ENCODE measurements at regions not wholly inside any gene's neighbourhood (a gene's known extent, or its start where the extent isn't known, plus 50 kb on each side); places are given as distances from the start of the nearest gene placed in this dataset.

GRCh38 chr4:66639361-66639760 is 905.9 kb downstream of the CENPC start:
- DNase-seq (ENCODE audit: extremely low read depth, low read depth, low spot score) = no peak

- no peak for DNase-seq (ENCODE audit: extremely low read depth, low read depth, low spot score)
These were observed 909.0 kb downstream of the CENPC start for GRCh38 chr4:66636349-66636748.

DNA sequence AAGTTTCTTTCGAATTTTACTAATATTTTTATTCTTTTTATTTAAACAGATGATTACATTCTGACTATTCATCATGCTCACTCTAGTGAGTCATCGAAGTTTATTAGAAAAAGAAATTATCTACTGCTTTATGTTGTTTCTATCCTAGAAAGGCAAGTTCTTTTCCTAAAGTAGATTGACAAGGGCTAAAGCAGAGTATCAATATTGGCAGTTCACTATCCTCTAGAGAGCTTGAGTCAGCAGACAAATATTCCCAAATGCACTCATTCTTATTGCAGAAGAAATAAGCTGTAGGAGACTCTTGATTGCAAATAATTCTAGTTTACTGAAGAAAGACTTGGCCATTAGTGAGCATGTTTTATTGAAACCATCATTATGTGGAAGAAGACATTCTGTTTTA is 911.8 kb downstream of the CENPC start:
- no peak for DNase-seq (ENCODE audit: extremely low read depth, low read depth, low spot score)

DNA sequence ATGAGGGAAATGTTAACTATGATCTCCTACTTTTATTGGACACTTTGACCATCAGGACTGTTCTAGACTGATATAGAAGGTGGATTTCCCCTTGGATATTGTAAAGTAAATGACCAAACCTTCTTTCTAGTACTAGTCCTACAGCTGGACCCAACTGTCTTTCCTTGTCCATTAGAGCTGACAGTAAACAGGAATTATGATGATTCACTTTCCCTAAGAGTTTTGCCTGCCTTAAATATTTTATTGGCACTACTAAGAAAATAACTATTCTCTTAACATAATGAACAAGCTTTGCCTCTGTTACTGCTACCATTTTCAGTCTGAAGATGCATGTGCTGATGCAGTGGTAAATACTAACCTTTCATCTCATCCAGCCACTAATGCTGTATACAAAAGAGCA is 915.4 kb downstream of the CENPC start:
- no peak for DNase-seq (ENCODE audit: extremely low read depth, low read depth, low spot score)

GRCh38 chr4:66628146-66628545 is 917.2 kb downstream of the CENPC start:
- DNase-seq (ENCODE audit: extremely low read depth, low read depth, low spot score) = no peak

DNA sequence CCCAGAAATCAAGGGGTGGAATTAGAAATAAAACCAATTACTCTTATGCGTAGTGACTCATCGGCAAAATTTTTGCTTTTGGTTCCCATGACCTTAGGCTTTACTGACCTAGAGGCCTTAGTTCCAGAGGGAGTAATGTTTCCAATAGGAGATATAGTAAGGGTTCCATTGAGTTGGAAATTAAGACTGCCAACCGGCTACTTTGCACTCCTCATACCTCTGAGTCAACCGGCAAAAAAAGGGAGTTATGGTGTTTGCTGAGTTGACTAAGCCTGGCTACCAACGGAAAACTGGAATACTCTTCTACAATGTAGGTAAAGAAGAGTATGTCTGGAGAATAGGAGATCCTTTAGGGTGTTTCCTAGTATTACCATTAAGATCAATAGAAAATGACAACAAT is 919.8 kb downstream of the CENPC start:
- DNase-seq (ENCODE audit: extremely low read depth, low read depth, low spot score) = no peak

- DNase-seq (ENCODE audit: extremely low read depth, low read depth, low spot score) = no peak
These were observed 931.7 kb downstream of the CENPC start for GRCh38 chr4:66613591-66613990.

DNA sequence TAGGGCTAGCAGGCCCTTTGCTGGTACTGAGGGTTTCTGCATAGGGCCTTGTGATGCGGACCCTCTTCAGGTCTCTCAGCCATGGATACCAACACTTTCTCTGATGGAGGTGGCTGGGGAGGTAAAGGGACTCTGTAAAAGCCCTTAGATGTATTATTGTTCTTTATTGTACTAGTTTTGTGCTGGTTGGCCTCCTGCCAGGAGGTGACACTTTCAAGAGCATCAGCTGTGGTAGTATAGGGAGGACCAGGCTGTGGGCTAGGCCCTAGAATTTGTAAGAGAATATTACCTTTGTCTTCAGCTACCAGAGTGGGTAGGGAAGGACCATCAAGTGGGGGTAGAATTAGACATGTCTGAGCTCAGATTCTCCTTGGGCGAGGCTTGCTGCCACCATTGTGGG is 936.3 kb downstream of the CENPC start:
- no peak for DNase-seq (ENCODE audit: extremely low read depth, low read depth, low spot score)

- DNase-seq (ENCODE audit: extremely low read depth, low read depth, low spot score) = no peak
These were observed 936.6 kb upstream of the EPHA5 start for GRCh38 chr4:66606908-66607307.

- DNase-seq (ENCODE audit: extremely low read depth, low read depth, low spot score) = no peak
These were observed 935.9 kb upstream of the EPHA5 start for GRCh38 chr4:66606215-66606614.

DNA sequence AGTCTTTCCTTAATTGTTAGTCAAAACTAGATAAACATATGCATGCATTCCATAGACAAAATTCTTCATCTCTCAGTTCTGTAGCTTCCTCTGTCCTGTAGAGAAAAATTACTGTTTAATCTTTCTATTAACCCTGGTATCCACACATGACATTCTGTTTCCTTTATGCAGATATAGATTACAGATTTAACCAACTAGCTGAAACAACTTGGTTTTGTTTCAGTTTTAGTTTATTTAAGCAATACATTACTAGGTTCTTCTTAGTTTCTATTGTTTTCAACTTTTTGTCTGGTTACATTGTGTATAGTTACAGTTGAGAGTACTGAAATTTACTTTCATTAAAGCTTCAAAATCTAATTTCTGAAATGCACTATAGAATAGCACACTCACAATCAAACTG is 933.9 kb upstream of the EPHA5 start:
- DNase-seq (ENCODE audit: extremely low read depth, low read depth, low spot score) = no peak

- DNase-seq (ENCODE audit: extremely low read depth, low read depth, low spot score) = no peak
These were observed 932.3 kb upstream of the EPHA5 start for GRCh38 chr4:66602622-66603021.

DNA sequence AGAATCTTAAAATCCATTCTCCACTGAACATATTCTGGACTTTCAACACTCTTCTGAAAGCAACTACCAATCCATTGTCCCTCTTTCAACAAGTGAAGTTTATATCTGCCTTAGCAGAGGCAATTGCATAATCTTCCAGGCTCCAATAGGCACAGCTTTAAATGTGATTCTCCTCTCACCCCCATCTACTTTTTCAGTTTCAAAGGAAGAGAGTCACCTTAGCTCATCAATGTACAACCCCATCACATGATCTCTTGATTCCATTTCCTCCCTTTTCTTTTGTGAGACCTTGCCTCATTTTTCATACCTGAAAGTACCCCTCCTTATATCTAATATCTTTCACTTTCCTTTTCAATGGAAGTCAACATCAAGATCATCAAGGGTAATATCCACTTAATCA is 921.7 kb upstream of the EPHA5 start:
- DNase-seq (ENCODE audit: extremely low read depth, low read depth, low spot score) = no peak

DNA sequence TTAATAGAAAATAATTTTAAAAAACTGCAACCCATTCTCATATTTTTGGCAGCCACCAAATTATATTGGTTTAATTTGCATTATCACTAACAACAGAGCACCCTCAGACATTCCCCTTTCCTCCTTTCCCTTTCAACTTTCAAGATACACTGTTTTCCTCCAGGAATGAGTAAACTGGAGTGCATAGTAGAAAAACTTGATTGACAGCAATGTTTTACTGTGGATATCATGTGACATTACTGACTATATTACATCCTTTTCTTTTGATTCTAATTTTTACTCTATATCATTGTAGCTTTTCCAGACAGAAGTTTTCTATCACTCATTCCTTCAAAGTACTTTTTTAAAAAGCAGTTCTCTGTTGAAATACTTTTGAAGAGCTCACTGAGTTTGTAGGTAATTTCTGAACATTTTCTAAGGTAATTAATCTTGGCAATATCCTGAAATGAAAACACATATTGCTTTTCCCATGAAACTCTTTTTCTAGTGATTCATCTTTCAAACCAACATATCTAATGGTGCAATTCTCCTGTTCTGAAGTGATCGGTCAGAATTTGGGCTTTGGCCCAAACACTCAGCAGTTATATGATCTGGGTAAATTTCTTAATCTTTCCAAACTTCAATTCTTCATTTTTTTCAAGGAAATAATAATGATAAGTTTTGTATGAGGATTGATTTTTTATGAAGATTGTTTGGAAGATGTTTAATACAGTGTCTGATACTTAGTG is 920.4 kb upstream of the EPHA5 start:
- no peak for DNase-seq (ENCODE audit: extremely low read depth, low read depth, low spot score)

DNA sequence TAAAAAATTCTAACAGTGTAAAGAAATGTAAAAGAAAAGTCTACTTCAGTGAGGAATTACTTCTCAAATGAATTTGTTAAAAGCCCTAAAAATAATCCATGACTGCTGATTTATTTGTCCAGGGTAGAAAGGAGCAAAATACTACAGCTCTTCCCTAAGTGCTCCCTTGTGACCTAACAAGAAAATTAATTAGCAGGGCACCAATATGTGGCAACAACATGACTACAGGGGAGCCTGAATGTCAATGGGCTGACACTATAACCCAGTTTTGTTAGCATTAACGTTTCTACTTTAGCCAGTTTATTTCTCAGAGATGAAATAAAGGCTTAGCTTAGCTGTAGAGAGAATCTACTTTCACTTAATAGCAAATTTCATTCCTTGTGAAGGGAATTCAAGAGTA is 918.9 kb upstream of the EPHA5 start:
- no peak for DNase-seq (ENCODE audit: extremely low read depth, low read depth, low spot score)

DNA sequence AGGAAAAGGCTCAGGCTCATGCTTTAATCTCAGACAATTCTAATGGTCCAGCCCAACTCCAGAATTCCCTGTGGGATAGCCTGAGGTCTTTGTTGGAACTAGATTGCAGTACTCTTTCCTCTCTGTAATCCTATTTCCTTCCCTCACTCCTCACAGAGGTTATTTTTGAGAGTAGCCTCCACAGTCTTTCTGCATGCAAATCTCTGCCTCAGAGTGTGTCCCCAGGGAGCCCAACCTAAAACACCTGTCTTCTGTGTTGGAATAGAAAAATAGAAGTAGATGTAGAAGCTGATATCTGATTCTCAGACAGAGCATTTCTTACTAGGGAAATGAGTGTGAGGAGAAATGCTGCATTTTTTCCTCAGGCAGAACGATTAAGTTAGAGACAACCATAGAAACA is 915.5 kb upstream of the EPHA5 start:
- DNase-seq (ENCODE audit: extremely low read depth, low read depth, low spot score) = no peak

GRCh38 chr4:66577922-66578321 is 907.6 kb upstream of the EPHA5 start:
- no peak for DNase-seq (ENCODE audit: extremely low read depth, low read depth, low spot score)

GRCh38 chr4:66575008-66575696 is 904.9 kb upstream of the EPHA5 start:
- DNase-seq (ENCODE audit: extremely low read depth, low read depth, low spot score) = no peak

GRCh38 chr4:66574145-66574978 is 904.1 kb upstream of the EPHA5 start:
- no peak for DNase-seq (ENCODE audit: extremely low read depth, low read depth, low spot score)

DNA sequence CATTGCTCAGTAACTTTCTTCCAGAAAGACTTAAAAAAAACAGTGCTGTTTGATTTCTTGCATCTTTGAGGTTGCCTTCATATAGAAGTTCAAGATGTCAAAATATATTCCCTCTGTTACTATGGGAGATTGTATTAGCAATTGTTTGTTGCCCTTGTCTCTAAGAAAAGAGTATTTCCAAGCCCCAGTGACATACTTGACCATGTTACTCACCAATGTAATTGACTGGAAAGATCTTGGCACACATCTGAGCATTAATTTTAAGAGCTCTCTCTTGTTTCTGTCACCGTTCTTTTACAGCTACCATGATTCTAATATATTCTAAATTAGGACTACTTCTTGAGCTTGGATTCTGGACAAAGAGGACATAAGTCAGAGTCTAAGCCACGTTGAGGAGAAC is 902.7 kb upstream of the EPHA5 start:
- no peak for DNase-seq (ENCODE audit: extremely low read depth, low read depth, low spot score)

GRCh38 chr4:66571145-66571695 is 900.9 kb upstream of the EPHA5 start:
- DNase-seq (ENCODE audit: extremely low read depth, low read depth, low spot score) = no peak

Data from glomerular endothelial cell (primary cell).